Memory B cell (primary cell): ENCODE measurements at regions not wholly inside any gene's neighbourhood (a gene's known extent, or its start where the extent isn't known, plus 50 kb on each side); places are given as distances from the start of the nearest gene placed in this dataset.

Experiments
- ATAC-seq: fragments of 150-1000 bp; cut with Tn5 transposase; 2 replicates; pipeline ENCODE4 v1.10.0; 2021; ENCODE audit warnings: low read depth, mild to moderate bottlenecking, moderate library complexity
- DNase-seq, 2 donors: peaks; one replicate each; pipeline ENCODE4 v3.0.0; 2022; ENCODE audit warnings: low spot score in 2 of 2
- H3K27ac Mint-ChIP-seq: one replicate; pipeline ENCODE4 v1.8.0; 2022; ENCODE audit warnings: mild to moderate bottlenecking, moderate library complexity, mixed read lengths
- H3K27me3 Mint-ChIP-seq: one replicate; pipeline ENCODE4 v1.8.0; 2022; ENCODE audit warnings: mixed read lengths
- H3K36me3 Mint-ChIP-seq: one replicate; pipeline ENCODE4 v1.8.0; 2022; ENCODE audit warnings: mild to moderate bottlenecking, mixed read lengths
- H3K4me1 Mint-ChIP-seq: one replicate; pipeline ENCODE4 v1.8.0; 2022; ENCODE audit warnings: mixed read lengths
- H3K4me3 Mint-ChIP-seq: one replicate; pipeline ENCODE4 v1.8.0; 2022; ENCODE audit warnings: mild to moderate bottlenecking, moderate library complexity, mixed read lengths
- H3K9me3 Mint-ChIP-seq: one replicate; pipeline ENCODE4 v1.8.0; 2022; ENCODE audit warnings: mixed read lengths

- peaks cover 4% of the 10 kb centered on the region for H3K9me3 Mint-ChIP-seq
- DNase-seq: no peak
- H3K4me1 Mint-ChIP-seq: no peaks in the 10 kb centered on the region
These were observed 259.6 kb upstream of the NR4A3 start for GRCh38 chr9:99561961-99562565.

GRCh38 chr9:99563364-99563763, 258.3 kb upstream of the NR4A3 start:
- ATAC-seq (no peak), DNase-seq (no peak)
- no peak overlapping the region for H3K27ac Mint-ChIP-seq
- peaks cover 3% of the 10 kb centered on the region for H3K4me1 Mint-ChIP-seq
- H3K27me3 Mint-ChIP-seq: no peaks in the 10 kb centered on the region
- H3K36me3 Mint-ChIP-seq: no peaks in the 10 kb centered on the region
- H3K9me3 Mint-ChIP-seq: no peaks in the 10 kb centered on the region
- H3K4me3 Mint-ChIP-seq: no peak overlapping the region

More at GRCh38 chr9:99561961-99562565, 259.6 kb upstream of the NR4A3 start:
- H3K27me3 Mint-ChIP-seq: no peaks in the 10 kb centered on the region
- no peak overlapping the region for H3K4me3 Mint-ChIP-seq
- ATAC-seq: no peak
- H3K36me3 Mint-ChIP-seq: peaks cover 3% of the 10 kb centered on the region
- no peak overlapping the region for H3K27ac Mint-ChIP-seq

GRCh38 chr9:99565203-99565602, 256.5 kb upstream of the NR4A3 start:
- peaks cover 7% of the 10 kb centered on the region for H3K4me1 Mint-ChIP-seq
- H3K27ac Mint-ChIP-seq: no peak overlapping the region
- no peaks in the 10 kb centered on the region for H3K36me3 Mint-ChIP-seq
- H3K9me3 Mint-ChIP-seq: no peaks in the 10 kb centered on the region
- DNase-seq: no peak
- H3K27me3 Mint-ChIP-seq: no peaks in the 10 kb centered on the region
- H3K4me3 Mint-ChIP-seq: no peak overlapping the region
- no peak for ATAC-seq

- peaks cover 7% of the 10 kb centered on the region for H3K4me1 Mint-ChIP-seq
- H3K27ac Mint-ChIP-seq: no peak overlapping the region
- no peak for ATAC-seq
- no peak for DNase-seq
- no peaks in the 10 kb centered on the region for H3K36me3 Mint-ChIP-seq
- no peaks in the 10 kb centered on the region for H3K9me3 Mint-ChIP-seq
- no peaks in the 10 kb centered on the region for H3K27me3 Mint-ChIP-seq
- H3K4me3 Mint-ChIP-seq: no peak overlapping the region
These were observed 254.2 kb upstream of the NR4A3 start for GRCh38 chr9:99567436-99567835.

- H3K27me3 Mint-ChIP-seq: no peaks in the 10 kb centered on the region
- no peak overlapping the region for H3K4me3 Mint-ChIP-seq
- no peaks in the 10 kb centered on the region for H3K9me3 Mint-ChIP-seq
- ATAC-seq: no peak
- H3K4me1 Mint-ChIP-seq: peaks cover 7% of the 10 kb centered on the region
- no peak overlapping the region for H3K27ac Mint-ChIP-seq
- no peaks in the 10 kb centered on the region for H3K36me3 Mint-ChIP-seq
- DNase-seq: no peak
These were observed 251.8 kb upstream of the NR4A3 start for GRCh38 chr9:99569840-99570239.

- Mint-ChIP-seq H3K9me3 (no peaks in the 10 kb centered on the region), H3K27ac (no peak overlapping the region), H3K27me3 (no peaks in the 10 kb centered on the region), H3K36me3 (no peaks in the 10 kb centered on the region), H3K4me1 (peaks cover 4% of the 10 kb centered on the region), H3K4me3 (no peak overlapping the region)
- ATAC-seq (no peak), DNase-seq (no peak)
These were observed 249.1 kb upstream of the NR4A3 start for GRCh38 chr9:99572567-99572966.

GRCh38 chr9:99573085-99573484, 248.6 kb upstream of the NR4A3 start:
- H3K4me3 Mint-ChIP-seq: no peak overlapping the region
- H3K27me3 Mint-ChIP-seq: no peaks in the 10 kb centered on the region
- H3K9me3 Mint-ChIP-seq: no peaks in the 10 kb centered on the region
- peaks cover 4% of the 10 kb centered on the region for H3K4me1 Mint-ChIP-seq
- no peaks in the 10 kb centered on the region for H3K36me3 Mint-ChIP-seq
- DNase-seq: no peak
- ATAC-seq: no peak
- H3K27ac Mint-ChIP-seq: no peak overlapping the region

- ATAC-seq (no peak), DNase-seq (no peak)
- no peaks in the 10 kb centered on the region for H3K36me3 Mint-ChIP-seq
- H3K27ac Mint-ChIP-seq: no peak overlapping the region
- no peaks in the 10 kb centered on the region for H3K27me3 Mint-ChIP-seq
- no peak overlapping the region for H3K4me3 Mint-ChIP-seq
- H3K4me1 Mint-ChIP-seq: peaks cover 4% of the 10 kb centered on the region
- no peaks in the 10 kb centered on the region for H3K9me3 Mint-ChIP-seq
These were observed 247.8 kb upstream of the NR4A3 start for GRCh38 chr9:99573886-99574285.

GRCh38 chr9:99576002-99576401, 245.7 kb upstream of the NR4A3 start:
- Mint-ChIP-seq H3K9me3 (no peaks in the 10 kb centered on the region), H3K27ac (no peak overlapping the region), H3K4me1 (no peaks in the 10 kb centered on the region), H3K36me3 (no peaks in the 10 kb centered on the region), H3K27me3 (no peaks in the 10 kb centered on the region), H3K4me3 (no peak overlapping the region)
- DNase-seq (no peak), ATAC-seq (no peak)

GRCh38 chr9:99576876-99577275, 244.8 kb upstream of the NR4A3 start:
- DNase-seq: no peak
- ATAC-seq: no peak
- Mint-ChIP-seq H3K4me3 (no peak overlapping the region), H3K9me3 (no peaks in the 10 kb centered on the region), H3K4me1 (no peaks in the 10 kb centered on the region), H3K27me3 (no peaks in the 10 kb centered on the region), H3K36me3 (no peaks in the 10 kb centered on the region), H3K27ac (no peak overlapping the region)

GRCh38 chr9:99577351-99577750, 244.3 kb upstream of the NR4A3 start:
- no peaks in the 10 kb centered on the region for H3K4me1 Mint-ChIP-seq
- H3K4me3 Mint-ChIP-seq: no peak overlapping the region
- no peaks in the 10 kb centered on the region for H3K27me3 Mint-ChIP-seq
- H3K9me3 Mint-ChIP-seq: no peaks in the 10 kb centered on the region
- no peaks in the 10 kb centered on the region for H3K36me3 Mint-ChIP-seq
- no peak for DNase-seq
- no peak for ATAC-seq
- H3K27ac Mint-ChIP-seq: no peak overlapping the region

GRCh38 chr9:99578666-99579065, 243.0 kb upstream of the NR4A3 start:
- H3K27ac Mint-ChIP-seq: no peak overlapping the region
- DNase-seq (no peak), ATAC-seq (no peak)
- H3K9me3 Mint-ChIP-seq: no peaks in the 10 kb centered on the region
- H3K4me3 Mint-ChIP-seq: no peak overlapping the region
- H3K27me3 Mint-ChIP-seq: peaks cover under 1% of the 10 kb centered on the region
- H3K36me3 Mint-ChIP-seq: no peaks in the 10 kb centered on the region
- H3K4me1 Mint-ChIP-seq: peaks cover 3% of the 10 kb centered on the region

- Mint-ChIP-seq H3K27ac (no peak overlapping the region), H3K36me3 (no peaks in the 10 kb centered on the region), H3K4me3 (no peak overlapping the region), H3K9me3 (no peaks in the 10 kb centered on the region), H3K27me3 (peaks cover 3% of the 10 kb centered on the region), H3K4me1 (peaks cover 3% of the 10 kb centered on the region)
- ATAC-seq (peak; percentile 51), DNase-seq (no peak)
These were observed 241.7 kb upstream of the NR4A3 start for GRCh38 chr9:99579964-99580363.

- H3K36me3 Mint-ChIP-seq: no peaks in the 10 kb centered on the region
These were observed 238.9 kb upstream of the NR4A3 start for GRCh38 chr9:99582814-99583213.

GRCh38 chr9:99588299-99588698, 233.4 kb upstream of the NR4A3 start:
- Mint-ChIP-seq H3K27me3 (peaks cover 3% of the 10 kb centered on the region), H3K27ac (no peak overlapping the region), H3K4me3 (no peak overlapping the region), H3K9me3 (no peaks in the 10 kb centered on the region), H3K4me1 (peaks cover 14% of the 10 kb centered on the region), H3K36me3 (no peaks in the 10 kb centered on the region)
- DNase-seq (no peak), ATAC-seq (no peak)

More at GRCh38 chr9:99582814-99583213, 238.9 kb upstream of the NR4A3 start:
- no peak overlapping the region for H3K4me3 Mint-ChIP-seq
- peaks cover 3% of the 10 kb centered on the region for H3K27me3 Mint-ChIP-seq
- peaks cover 3% of the 10 kb centered on the region for H3K4me1 Mint-ChIP-seq
- peak; percentile 32 for ATAC-seq
- DNase-seq: no peak
- H3K9me3 Mint-ChIP-seq: no peaks in the 10 kb centered on the region
- H3K27ac Mint-ChIP-seq: no peak overlapping the region
